ENCODE measurements at regions not wholly inside any gene's neighbourhood (a gene's known extent, or its start where the extent isn't known, plus 50 kb on each side); places are given as distances from the start of the nearest gene placed in this dataset.

DNA sequence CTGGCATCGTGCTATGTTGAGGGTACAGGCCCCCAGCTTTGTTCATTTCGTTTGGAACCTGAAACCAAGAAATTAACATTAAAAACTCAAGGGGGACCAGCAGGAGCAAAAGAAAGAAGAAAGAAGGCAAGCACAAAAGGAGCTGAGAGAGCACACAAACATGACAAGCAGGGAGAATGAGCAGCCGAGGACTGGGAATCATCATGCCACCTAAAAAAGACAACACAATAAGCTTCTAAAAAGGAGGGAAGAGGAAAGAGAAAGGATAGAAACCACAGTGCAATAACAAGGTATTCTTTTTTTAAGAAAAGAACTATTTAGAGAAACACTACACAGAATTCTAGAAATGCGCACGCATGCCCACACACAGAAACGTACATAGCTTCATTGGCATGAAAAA, 103.2 kb upstream of the FAM9B start:
- BruUV-seq (replicated peaks), result no TSS peak
- intact Hi-C loops (cut with micrococcal nuclease; ENCODE audit: unreplicated experiment), result no loop called here
- Mint-ChIP-seq H3K27ac (ENCODE audit: unreplicated experiment) (no peak overlapping the region), H3K4me1 (ENCODE audit: low read depth, unreplicated experiment) (no peaks in the 10 kb centered on the region), H3K27me3 (ENCODE audit: unreplicated experiment) (no peaks in the 10 kb centered on the region), H3K4me3 (ENCODE audit: low read depth, unreplicated experiment) (no peak overlapping the region), H3K9me3 (ENCODE audit: low read depth, unreplicated experiment) (peaks cover 3% of the 10 kb centered on the region), H3K36me3 (ENCODE audit: insufficient read depth, unreplicated experiment) (no peaks in the 10 kb centered on the region)
- no peak for DNase-seq
- CTCF ChIA-PET, result no interaction called here
- TF ChIP-seq, protein P1, sequence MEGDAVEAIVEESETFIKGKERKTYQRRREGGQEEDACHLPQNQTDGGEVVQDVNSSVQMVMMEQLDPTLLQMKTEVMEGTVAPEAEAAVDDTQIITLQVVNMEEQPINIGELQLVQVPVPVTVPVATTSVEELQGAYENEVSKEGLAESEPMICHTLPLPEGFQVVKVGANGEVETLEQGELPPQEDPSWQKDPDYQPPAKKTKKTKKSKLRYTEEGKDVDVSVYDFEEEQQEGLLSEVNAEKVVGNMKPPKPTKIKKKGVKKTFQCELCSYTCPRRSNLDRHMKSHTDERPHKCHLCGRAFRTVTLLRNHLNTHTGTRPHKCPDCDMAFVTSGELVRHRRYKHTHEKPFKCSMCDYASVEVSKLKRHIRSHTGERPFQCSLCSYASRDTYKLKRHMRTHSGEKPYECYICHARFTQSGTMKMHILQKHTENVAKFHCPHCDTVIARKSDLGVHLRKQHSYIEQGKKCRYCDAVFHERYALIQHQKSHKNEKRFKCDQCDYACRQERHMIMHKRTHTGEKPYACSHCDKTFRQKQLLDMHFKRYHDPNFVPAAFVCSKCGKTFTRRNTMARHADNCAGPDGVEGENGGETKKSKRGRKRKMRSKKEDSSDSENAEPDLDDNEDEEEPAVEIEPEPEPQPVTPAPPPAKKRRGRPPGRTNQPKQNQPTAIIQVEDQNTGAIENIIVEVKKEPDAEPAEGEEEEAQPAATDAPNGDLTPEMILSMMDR (IDR thresholded peaks at IDR 0.05; ENCODE audit: unreplicated experiment), result no peak

- Mint-ChIP-seq H3K36me3 (ENCODE audit: insufficient read depth, unreplicated experiment) (no peaks in the 10 kb centered on the region), H3K27me3 (ENCODE audit: unreplicated experiment) (no peaks in the 10 kb centered on the region), H3K4me1 (ENCODE audit: low read depth, unreplicated experiment) (no peaks in the 10 kb centered on the region), H3K9me3 (ENCODE audit: low read depth, unreplicated experiment) (no peaks in the 10 kb centered on the region), H3K4me3 (ENCODE audit: low read depth, unreplicated experiment) (no peak overlapping the region), H3K27ac (ENCODE audit: unreplicated experiment) (no peak overlapping the region)
- TF ChIP-seq, protein P1 (IDR thresholded peaks at IDR 0.05; ENCODE audit: unreplicated experiment), result no peak
- DNase-seq, result no peak
- CTCF ChIA-PET, result no interaction called here
- no TSS peak for BruUV-seq (replicated peaks)
- intact Hi-C loops (cut with micrococcal nuclease; ENCODE audit: unreplicated experiment), result no loop called here
Measured at GRCh38 chrX:9141496-9141895, 107.6 kb upstream of the FAM9B start.

GRCh38 chrX:9144701-9145241, 110.8 kb upstream of the FAM9B start:
- H3K27me3 Mint-ChIP-seq (ENCODE audit: unreplicated experiment), result no peaks in the 10 kb centered on the region
- H3K4me1 Mint-ChIP-seq (ENCODE audit: low read depth, unreplicated experiment), result peaks cover 10% of the 10 kb centered on the region
- no peak for DNase-seq
- no peak overlapping the region for H3K27ac Mint-ChIP-seq (ENCODE audit: unreplicated experiment)
- H3K4me3 Mint-ChIP-seq (ENCODE audit: low read depth, unreplicated experiment), result no peak overlapping the region
- CTCF ChIA-PET, result no interaction called here
- peaks cover 2% of the 10 kb centered on the region for H3K9me3 Mint-ChIP-seq (ENCODE audit: low read depth, unreplicated experiment)
- no peaks in the 10 kb centered on the region for H3K36me3 Mint-ChIP-seq (ENCODE audit: insufficient read depth, unreplicated experiment)
- TF ChIP-seq, protein P1 (IDR thresholded peaks at IDR 0.05; ENCODE audit: unreplicated experiment), result no peak
- intact Hi-C loops (cut with micrococcal nuclease; ENCODE audit: unreplicated experiment), result no loop called here
- BruUV-seq (replicated peaks), result no TSS peak

DNA sequence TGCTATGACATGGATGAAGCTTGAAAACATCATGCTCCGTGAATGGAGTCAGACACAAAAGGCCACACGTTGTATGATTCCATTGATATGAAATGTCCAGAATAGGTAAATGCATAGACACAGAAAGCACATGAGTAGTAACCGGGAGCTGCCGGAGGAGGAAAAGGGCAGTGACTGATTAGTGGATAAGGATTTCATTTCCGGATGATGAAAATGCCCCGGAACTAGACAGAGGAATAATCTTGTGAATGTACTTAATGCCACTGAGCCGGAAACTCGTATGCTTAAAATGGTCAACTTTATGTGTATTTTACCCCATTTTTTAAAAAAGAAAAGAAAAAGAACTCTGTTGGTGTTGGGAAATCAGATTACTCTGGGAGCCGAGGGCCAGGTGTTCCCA, 112.7 kb upstream of the FAM9B start:
- H3K27me3 Mint-ChIP-seq (ENCODE audit: unreplicated experiment), result no peaks in the 10 kb centered on the region
- peaks cover 3% of the 10 kb centered on the region for H3K9me3 Mint-ChIP-seq (ENCODE audit: low read depth, unreplicated experiment)
- H3K27ac Mint-ChIP-seq (ENCODE audit: unreplicated experiment), result no peak overlapping the region
- H3K4me3 Mint-ChIP-seq (ENCODE audit: low read depth, unreplicated experiment), result no peak overlapping the region
- H3K4me1 Mint-ChIP-seq (ENCODE audit: low read depth, unreplicated experiment), result peaks cover 13% of the 10 kb centered on the region
- TF ChIP-seq, protein P1 (IDR thresholded peaks at IDR 0.05; ENCODE audit: unreplicated experiment), result no peak
- no peak for DNase-seq
- no TSS peak for BruUV-seq (replicated peaks)
- H3K36me3 Mint-ChIP-seq (ENCODE audit: insufficient read depth, unreplicated experiment), result no peaks in the 10 kb centered on the region
- CTCF ChIA-PET, result no interaction called here
- intact Hi-C loops (cut with micrococcal nuclease; ENCODE audit: unreplicated experiment), result no loop called here
